ENCODE measurements at regions not wholly inside any gene's neighbourhood (a gene's known extent, or its start where the extent isn't known, plus 50 kb on each side); places are given as distances from the start of the nearest gene placed in this dataset.

DNA sequence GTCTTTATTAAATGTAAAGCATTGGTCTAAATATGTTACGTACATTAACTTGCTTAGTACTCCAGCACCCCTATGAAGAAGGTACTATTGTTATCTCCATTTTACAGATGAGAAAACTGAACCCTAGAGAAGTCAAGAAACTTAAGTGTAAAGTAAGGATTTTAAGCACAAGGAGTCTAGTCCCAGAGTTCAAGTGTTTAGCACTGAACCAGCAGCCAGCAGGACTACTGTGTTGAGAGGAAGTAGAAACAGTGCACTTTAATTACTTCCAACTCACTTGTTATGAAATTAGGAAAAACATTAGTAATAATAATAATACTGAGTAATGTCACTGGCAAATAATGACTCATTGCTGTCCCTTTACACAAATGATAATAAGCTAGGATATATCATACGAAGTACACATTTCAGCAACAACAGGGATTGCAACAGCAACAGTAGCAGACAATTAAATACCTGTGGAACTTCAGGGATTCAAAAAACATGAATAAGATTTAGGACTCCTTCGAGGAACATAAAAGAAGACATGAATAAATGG, 548.1 kb upstream of the HS3ST1 start:
- intact Hi-C loops (cut with DNase I): no loop called here
- no peak for FAIRE-seq
- no peak for DNase-seq
- H3K36me3 ChIP-seq: no peaks in the 10 kb centered on the region
- H3K27ac ChIP-seq: no peak overlapping the region
- H3K9me3 ChIP-seq: no peaks in the 10 kb centered on the region
- no peak for ATAC-seq
- no peaks in the 10 kb centered on the region for H3K27me3 ChIP-seq
- no peak overlapping the region for H3K4me3 ChIP-seq
- no peaks in the 10 kb centered on the region for H3K4me1 ChIP-seq
- TF ChIP-seq CTCF (IDR thresholded peaks at IDR 0.05): no peak
- WGBS, 2 donors: 50 to 70% methylated on average over 3 of the region's 3 CpGs

- intact Hi-C loops (cut with DNase I): no loop called here
- TF ChIP-seq CTCF (IDR thresholded peaks at IDR 0.05): no peak
- no peak for DNase-seq
- H3K9me3 ChIP-seq: no peaks in the 10 kb centered on the region
- H3K4me1 ChIP-seq: no peaks in the 10 kb centered on the region
- no peak for ATAC-seq
- FAIRE-seq: no peak
- WGBS, 2 donors: 60 to 71% methylated on average over 2 of the region's 2 CpGs
- H3K27me3 ChIP-seq: no peaks in the 10 kb centered on the region
- H3K36me3 ChIP-seq: no peaks in the 10 kb centered on the region
- no peak overlapping the region for H3K4me3 ChIP-seq
- no peak overlapping the region for H3K27ac ChIP-seq
Measured at GRCh38 chr4:11973270-11973669, 544.6 kb upstream of the HS3ST1 start.

- no peak for ATAC-seq
- H3K4me1 ChIP-seq: no peaks in the 10 kb centered on the region
- intact Hi-C loops (cut with DNase I): no loop called here
- H3K36me3 ChIP-seq: no peaks in the 10 kb centered on the region
- TF ChIP-seq CTCF (IDR thresholded peaks at IDR 0.05): no peak
- no peak for DNase-seq
- H3K9me3 ChIP-seq: no peaks in the 10 kb centered on the region
- H3K4me3 ChIP-seq: no peak overlapping the region
- H3K27me3 ChIP-seq: no peaks in the 10 kb centered on the region
- no peak overlapping the region for H3K27ac ChIP-seq
- no peak for FAIRE-seq
Measured at GRCh38 chr4:11970754-11971153, 542.1 kb upstream of the HS3ST1 start.

DNA sequence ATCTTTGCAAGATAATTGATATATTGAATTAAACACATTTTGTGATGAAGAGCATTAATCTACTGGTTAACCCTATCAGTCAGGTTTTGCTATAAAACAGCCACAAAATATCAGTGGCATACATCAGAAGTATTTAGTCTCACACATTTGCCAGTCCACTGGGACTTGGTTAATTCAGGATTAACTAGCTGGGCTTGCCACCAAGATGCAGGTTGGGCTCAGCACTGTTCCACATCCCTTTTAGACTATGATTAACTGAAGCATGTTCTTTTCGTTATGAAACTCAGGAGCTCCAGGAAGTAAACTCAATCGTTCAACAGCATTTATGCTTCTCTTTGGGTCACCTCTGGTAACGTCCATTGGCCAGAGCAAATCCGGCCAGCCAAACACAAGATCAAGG, 538.1 kb upstream of the HS3ST1 start:
- Histone ChIP-seq H3K27me3 (no peaks in the 10 kb centered on the region), H3K9me3 (no peaks in the 10 kb centered on the region), H3K36me3 (no peaks in the 10 kb centered on the region), H3K27ac (no peak overlapping the region), H3K4me3 (no peak overlapping the region), H3K4me1 (no peaks in the 10 kb centered on the region)
- TF ChIP-seq CTCF (IDR thresholded peaks at IDR 0.05): no peak
- no peak for DNase-seq
- 16 to 36% methylated on average over 4 of the region's 4 CpGs for WGBS, 2 donors
- no peak for ATAC-seq
- intact Hi-C loops (cut with DNase I): no loop called here
- no peak for FAIRE-seq

DNA sequence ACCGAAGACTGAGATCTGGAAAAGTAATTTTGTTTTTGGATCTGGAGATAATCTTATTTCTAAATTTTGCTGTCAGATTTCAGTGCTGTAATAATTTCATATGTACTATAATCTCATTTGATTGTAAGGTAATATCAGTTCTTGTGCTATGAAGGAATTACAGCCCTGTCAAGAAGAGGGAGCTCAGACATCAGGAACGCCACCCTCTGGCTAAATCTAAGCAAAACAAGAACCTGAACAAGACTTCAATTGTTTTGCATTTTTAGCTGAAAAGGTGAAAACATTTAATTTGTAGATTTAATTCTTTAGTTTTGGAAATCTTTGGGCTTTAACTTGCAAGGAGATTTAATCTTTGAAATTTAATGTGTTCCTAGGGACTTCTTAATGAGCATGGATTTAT, 525.4 kb upstream of the HS3ST1 start:
- Histone ChIP-seq H3K27ac (no peak overlapping the region), H3K27me3 (no peaks in the 10 kb centered on the region), H3K9me3 (no peaks in the 10 kb centered on the region), H3K4me1 (no peaks in the 10 kb centered on the region), H3K4me3 (no peak overlapping the region), H3K36me3 (no peaks in the 10 kb centered on the region)
- DNase-seq (no peak), ATAC-seq (no peak), FAIRE-seq (peak; percentile 47)
- 40 to 51% methylated on average over 2 of the region's 2 CpGs for WGBS, 2 donors
- intact Hi-C loops (cut with DNase I): no loop called here
- no peak for TF ChIP-seq CTCF (IDR thresholded peaks at IDR 0.05)

All from pancreas (tissue), 10 donors.